Stomach smooth muscle (tissue), 2 donors: ENCODE measurements at regions not wholly inside any gene's neighbourhood (a gene's known extent, or its start where the extent isn't known, plus 50 kb on each side); places are given as distances from the start of the nearest gene placed in this dataset.

Experiments used
- H3K27ac ChIP-seq: one replicate; pipeline ENCODE4 v1.7.0; 2013; ENCODE audit warnings: mild to moderate bottlenecking, low read length, inconsistent platforms
- H3K27me3 ChIP-seq, 2 donors: one replicate each; pipeline ENCODE4 v1.7.0; 2013; ENCODE audit warnings: low read length in 2 of 2; ENCODE audit not compliant: insufficient read depth in 2 of 2, control insufficient read depth in 1 of 2
- H3K36me3 ChIP-seq, 2 donors: one replicate each; pipeline ENCODE4 v1.7.0; 2013; ENCODE audit warnings: low read length in 2 of 2; ENCODE audit not compliant: control insufficient read depth in 2 of 2, insufficient read depth in 2 of 2
- H3K4me1 ChIP-seq: one replicate; pipeline ENCODE4 v1.7.0; 2013; ENCODE audit warnings: low read length; ENCODE audit not compliant: control insufficient read depth, insufficient read depth
- H3K4me3 ChIP-seq, 2 donors: one replicate each; pipeline ENCODE4 v1.7.0; 2013; ENCODE audit warnings: low read length in 2 of 2
- H3K9ac ChIP-seq, 2 donors: one replicate each; pipeline ENCODE4 v1.7.0; 2013; ENCODE audit warnings: low read length in 2 of 2, mild to moderate bottlenecking in 1 of 2
- H3K9me3 ChIP-seq, 2 donors: one replicate each; pipeline ENCODE4 v1.7.0; 2013; ENCODE audit warnings: low read length in 2 of 2; ENCODE audit not compliant: control insufficient read depth in 2 of 2
- donor health status: healthy.
- donor health status: Pancreatic carcinoma.

- Histone ChIP-seq H3K4me1 (no peaks in the 10 kb centered on the region), H3K36me3 (no peaks in the 10 kb centered on the region), H3K9me3 (no peaks in the 10 kb centered on the region), H3K9ac (no peak overlapping the region), H3K27me3 (no peaks in the 10 kb centered on the region), H3K4me3 (no peak overlapping the region), H3K27ac (no peak overlapping the region)
These were observed 99.6 kb upstream of the ATP8B1 start for GRCh38 chr18:57902721-57903120.

- H3K27me3 ChIP-seq, result no peaks in the 10 kb centered on the region
- H3K9ac ChIP-seq, result no peak overlapping the region
- no peaks in the 10 kb centered on the region for H3K9me3 ChIP-seq
- H3K36me3 ChIP-seq, result no peaks in the 10 kb centered on the region
- H3K4me3 ChIP-seq, result no peak overlapping the region
- H3K4me1 ChIP-seq, result no peaks in the 10 kb centered on the region
- no peak overlapping the region for H3K27ac ChIP-seq
These were observed 98.9 kb upstream of the ATP8B1 start for GRCh38 chr18:57901825-57902589.

GRCh38 chr18:57900906-57901435, 97.9 kb upstream of the ATP8B1 start:
- Histone ChIP-seq H3K4me1 (no peaks in the 10 kb centered on the region), H3K9ac (no peak overlapping the region), H3K9me3 (no peaks in the 10 kb centered on the region), H3K27me3 (no peaks in the 10 kb centered on the region), H3K36me3 (no peaks in the 10 kb centered on the region), H3K27ac (no peak overlapping the region), H3K4me3 (no peak overlapping the region)

GRCh38 chr18:57898506-57899124, 95.5 kb upstream of the ATP8B1 start:
- no peak overlapping the region for H3K4me3 ChIP-seq
- no peaks in the 10 kb centered on the region for H3K27me3 ChIP-seq
- H3K9ac ChIP-seq, result no peak overlapping the region
- no peaks in the 10 kb centered on the region for H3K36me3 ChIP-seq
- no peaks in the 10 kb centered on the region for H3K4me1 ChIP-seq
- no peak overlapping the region for H3K27ac ChIP-seq
- no peaks in the 10 kb centered on the region for H3K9me3 ChIP-seq

GRCh38 chr18:57895182-57895581, 92.1 kb upstream of the ATP8B1 start:
- H3K27ac ChIP-seq, result no peak overlapping the region
- no peak overlapping the region for H3K9ac ChIP-seq
- no peaks in the 10 kb centered on the region for H3K4me1 ChIP-seq
- no peaks in the 10 kb centered on the region for H3K27me3 ChIP-seq
- H3K9me3 ChIP-seq, result no peaks in the 10 kb centered on the region
- H3K36me3 ChIP-seq, result no peaks in the 10 kb centered on the region
- no peak overlapping the region for H3K4me3 ChIP-seq

- Histone ChIP-seq H3K27me3 (no peaks in the 10 kb centered on the region), H3K27ac (no peak overlapping the region), H3K4me1 (no peaks in the 10 kb centered on the region), H3K4me3 (no peak overlapping the region), H3K36me3 (no peaks in the 10 kb centered on the region), H3K9me3 (no peaks in the 10 kb centered on the region), H3K9ac (no peak overlapping the region)
These were observed 88.7 kb upstream of the ATP8B1 start for GRCh38 chr18:57891707-57892391.

- H3K36me3 ChIP-seq, result no peaks in the 10 kb centered on the region
- H3K9ac ChIP-seq, result no peak overlapping the region
- H3K4me1 ChIP-seq, result no peaks in the 10 kb centered on the region
- no peaks in the 10 kb centered on the region for H3K9me3 ChIP-seq
- no peak overlapping the region for H3K27ac ChIP-seq
- H3K4me3 ChIP-seq, result no peak overlapping the region
- no peaks in the 10 kb centered on the region for H3K27me3 ChIP-seq
These were observed 87.2 kb upstream of the ATP8B1 start for GRCh38 chr18:57890266-57890665.

GRCh38 chr18:57889841-57890240, 86.7 kb upstream of the ATP8B1 start:
- no peak overlapping the region for H3K27ac ChIP-seq
- H3K27me3 ChIP-seq, result no peaks in the 10 kb centered on the region
- no peak overlapping the region for H3K4me3 ChIP-seq
- no peaks in the 10 kb centered on the region for H3K36me3 ChIP-seq
- no peaks in the 10 kb centered on the region for H3K9me3 ChIP-seq
- no peaks in the 10 kb centered on the region for H3K4me1 ChIP-seq
- no peak overlapping the region for H3K9ac ChIP-seq

- no peak overlapping the region for H3K27ac ChIP-seq
- no peaks in the 10 kb centered on the region for H3K27me3 ChIP-seq
- no peak overlapping the region for H3K9ac ChIP-seq
- no peaks in the 10 kb centered on the region for H3K36me3 ChIP-seq
- no peaks in the 10 kb centered on the region for H3K4me1 ChIP-seq
- H3K4me3 ChIP-seq, result no peak overlapping the region
- H3K9me3 ChIP-seq, result no peaks in the 10 kb centered on the region
These were observed 84.6 kb upstream of the ATP8B1 start for GRCh38 chr18:57887543-57888383.

GRCh38 chr18:57885931-57886330, 82.8 kb upstream of the ATP8B1 start:
- Histone ChIP-seq H3K4me1 (no peaks in the 10 kb centered on the region), H3K9me3 (no peaks in the 10 kb centered on the region), H3K36me3 (no peaks in the 10 kb centered on the region), H3K27ac (no peak overlapping the region), H3K4me3 (no peak overlapping the region), H3K9ac (no peak overlapping the region), H3K27me3 (no peaks in the 10 kb centered on the region)
